ENCODE measurements at regions not wholly inside any gene's neighbourhood (a gene's known extent, or its start where the extent isn't known, plus 50 kb on each side); places are given as distances from the start of the nearest gene placed in this dataset.

DNA sequence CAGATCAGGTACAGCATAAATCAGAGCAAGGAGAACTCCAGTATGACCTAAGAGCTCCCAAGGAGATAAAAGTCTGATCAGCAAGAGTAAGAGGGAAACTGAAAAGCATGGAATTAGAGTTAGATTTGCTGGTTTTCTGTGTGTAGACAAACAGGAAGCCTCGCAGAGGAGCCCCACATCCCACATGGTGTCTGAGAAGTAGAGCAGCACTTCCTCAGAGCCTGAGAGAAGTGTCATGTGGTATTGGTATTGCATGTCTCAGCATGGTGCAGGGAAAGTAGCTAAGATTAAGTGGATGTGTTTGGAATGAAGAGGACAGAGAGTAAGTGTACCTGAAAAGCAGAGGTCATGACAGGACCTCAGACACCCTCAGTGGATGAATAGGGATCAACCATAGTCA, 175.4 kb upstream of the GBE1 start:
- DNase-seq, result no peak

DNA sequence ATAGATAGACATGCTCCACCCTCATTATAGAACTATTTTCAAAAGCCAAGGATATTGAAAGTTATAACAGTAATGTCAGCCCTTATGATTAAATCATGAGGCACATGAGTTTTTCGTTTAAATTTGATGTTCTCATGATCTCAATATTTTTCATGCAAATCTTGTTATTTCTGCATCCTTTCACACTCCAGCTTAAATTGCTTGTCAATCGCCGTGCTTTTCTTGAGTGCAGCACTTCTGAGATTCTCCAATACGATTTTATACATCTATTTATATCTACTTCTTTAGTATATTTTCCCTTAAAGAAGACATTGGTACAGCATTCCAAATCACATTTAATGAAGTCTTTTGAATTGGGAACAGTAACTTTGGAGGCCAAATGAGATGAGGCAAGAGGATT, 171.2 kb upstream of the GBE1 start:
- no peak for DNase-seq

DNA sequence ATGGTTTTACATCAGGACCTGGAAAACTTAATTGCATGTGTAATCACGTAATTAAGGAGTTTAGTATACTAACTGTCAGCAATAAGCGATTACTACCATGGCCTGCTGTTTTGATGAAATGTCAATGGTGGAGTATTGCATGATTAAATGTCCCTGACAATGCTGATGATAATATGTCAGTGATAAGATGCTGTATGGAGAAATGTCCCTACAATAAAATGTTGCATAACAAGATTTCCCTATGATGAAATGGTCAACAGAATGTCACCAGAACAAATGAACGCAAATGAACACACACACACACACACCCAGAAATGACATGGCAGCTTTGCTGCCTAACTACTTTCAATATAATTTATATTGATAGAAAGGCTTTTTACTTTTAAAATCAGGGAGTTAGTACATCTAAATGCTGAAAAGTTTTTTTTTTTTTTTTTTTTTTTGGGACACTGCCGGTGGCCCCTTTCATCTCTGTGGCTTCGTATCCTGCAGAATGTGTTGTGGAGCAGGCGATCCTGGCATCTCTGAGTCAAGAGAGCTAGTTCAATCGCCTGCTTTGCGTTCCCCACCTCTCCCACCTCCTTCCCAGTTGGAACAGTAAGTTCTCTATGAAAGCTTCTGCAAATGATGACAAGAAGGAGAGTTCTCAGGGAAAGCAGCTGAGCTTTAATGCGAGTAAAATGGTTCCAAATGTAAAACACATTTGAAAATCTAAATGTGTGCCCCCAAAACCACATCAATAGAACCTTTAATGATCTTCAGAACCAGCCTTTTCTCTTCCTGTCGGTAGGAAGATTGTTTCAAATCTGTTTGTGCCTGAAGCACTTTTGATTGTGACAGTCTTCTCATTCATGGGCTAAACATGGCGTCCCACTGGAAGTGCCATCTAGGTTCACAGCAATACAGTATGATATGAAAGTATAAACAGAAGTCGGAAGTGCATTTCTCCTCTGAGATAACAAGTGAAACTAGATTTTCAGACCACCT, 170.1 kb upstream of the GBE1 start:
- no peak for DNase-seq

DNA sequence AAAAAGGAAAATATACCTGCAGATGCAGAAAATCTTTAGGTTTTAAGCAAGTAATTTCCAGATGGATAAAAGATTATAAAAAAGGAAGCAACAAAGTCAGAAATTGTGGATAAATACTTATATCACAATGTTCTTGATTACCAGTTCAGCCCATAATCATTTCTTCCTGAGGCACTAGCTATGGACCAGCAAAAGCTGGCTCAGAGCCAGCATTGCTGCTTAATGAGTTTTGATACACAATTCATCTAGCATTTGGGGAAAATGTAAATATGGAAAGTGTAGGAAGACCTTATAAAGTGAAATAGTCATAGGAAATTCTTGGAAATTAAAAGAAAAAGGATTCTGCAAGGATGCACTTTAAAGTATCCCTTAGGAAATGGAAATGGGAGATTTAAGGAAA, 168.3 kb upstream of the GBE1 start:
- no peak for DNase-seq

DNA sequence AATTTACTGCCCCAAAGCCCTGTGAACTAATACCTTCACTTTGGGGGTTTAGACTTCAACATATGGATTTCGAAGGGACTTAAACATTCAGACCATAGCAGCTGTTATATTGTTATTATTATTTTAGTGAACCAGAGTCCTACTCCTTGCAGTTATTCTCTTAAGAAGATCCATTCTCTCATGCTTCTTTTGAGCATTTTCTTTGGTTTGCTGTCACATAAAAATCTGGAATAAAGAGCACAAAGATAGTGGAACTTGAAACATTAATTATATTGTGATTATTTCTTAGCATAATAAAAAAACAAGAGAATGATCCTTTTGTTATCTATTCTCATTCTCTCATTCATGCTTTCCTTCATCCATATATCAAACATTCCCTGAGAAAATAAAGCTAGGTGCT, 166.4 kb upstream of the GBE1 start:
- no peak for DNase-seq

DNA sequence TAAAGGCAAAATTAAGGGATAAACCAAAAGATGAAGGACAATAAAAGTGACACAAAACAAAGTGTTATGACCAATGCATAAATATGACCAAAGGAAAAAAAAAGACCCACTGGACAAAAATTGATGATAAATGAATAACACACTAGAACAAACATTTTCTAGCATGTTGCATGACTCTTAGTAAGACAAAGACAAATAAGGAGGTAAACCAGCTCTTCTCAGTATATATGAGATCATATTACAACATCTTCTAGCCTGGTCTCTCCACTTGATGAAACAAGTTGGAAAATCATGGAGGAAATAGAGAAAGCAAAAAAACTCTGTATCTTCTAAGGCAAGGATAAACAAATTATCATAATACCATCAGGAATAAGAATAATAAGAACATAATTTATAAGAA, 163.9 kb upstream of the GBE1 start:
- no peak for DNase-seq

DNA sequence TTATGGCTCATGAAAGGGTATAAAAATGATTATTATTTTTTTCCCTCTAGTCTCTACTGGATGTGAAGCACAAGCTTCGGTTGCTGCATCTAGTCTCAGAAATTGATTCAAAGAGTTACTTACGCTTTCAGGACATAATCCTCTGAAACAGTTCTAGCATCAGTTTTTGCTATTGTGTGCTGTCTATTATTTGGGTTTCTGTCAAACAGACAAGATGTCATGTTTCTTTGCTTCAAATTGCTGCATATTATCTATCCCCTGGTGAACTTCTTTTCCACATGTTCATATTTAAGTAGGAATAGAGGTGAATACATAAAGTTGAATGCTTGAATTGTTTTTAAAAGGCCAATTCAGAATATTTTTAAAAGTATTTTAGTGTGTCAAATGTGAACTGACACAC, 161.6 kb upstream of the GBE1 start:
- no peak for DNase-seq

DNA sequence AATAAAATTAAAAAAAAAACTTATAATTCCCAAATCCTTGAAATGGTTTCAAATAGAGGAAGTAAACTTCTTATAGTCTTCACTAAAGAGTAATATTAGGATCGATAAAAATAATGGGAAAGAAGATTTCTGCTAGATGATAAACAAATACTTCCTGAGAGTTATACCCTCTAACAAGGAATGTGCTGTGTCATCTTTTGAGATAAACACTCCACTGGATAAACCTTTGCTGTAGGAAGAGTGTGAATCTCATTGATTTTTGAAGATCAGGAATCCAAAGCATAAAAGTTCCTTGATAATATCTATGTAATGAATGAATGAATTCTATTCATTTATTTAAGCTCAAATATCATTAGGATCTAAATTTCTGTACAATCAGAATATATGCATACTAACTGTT, 161.0 kb upstream of the GBE1 start:
- DNase-seq, result no peak

DNA sequence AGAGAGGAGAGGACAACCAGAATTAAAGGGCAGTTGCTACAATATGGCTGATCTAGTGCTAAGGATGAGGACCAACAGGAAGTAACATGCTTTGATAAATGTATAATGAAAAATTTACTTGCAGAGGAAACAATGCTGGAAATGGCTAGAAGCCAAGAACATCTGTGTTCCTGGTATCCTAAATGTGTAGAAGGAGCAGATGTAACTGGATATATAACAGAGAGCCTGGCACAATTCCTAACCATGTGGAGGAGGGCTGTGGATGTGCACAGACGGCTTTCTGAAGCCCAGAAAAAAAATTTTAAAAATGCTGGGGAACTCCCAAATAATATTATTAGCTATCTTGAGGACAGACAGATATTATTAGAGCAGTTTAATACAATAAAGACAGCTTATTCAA, 159.4 kb upstream of the GBE1 start:
- no peak for DNase-seq

DNA sequence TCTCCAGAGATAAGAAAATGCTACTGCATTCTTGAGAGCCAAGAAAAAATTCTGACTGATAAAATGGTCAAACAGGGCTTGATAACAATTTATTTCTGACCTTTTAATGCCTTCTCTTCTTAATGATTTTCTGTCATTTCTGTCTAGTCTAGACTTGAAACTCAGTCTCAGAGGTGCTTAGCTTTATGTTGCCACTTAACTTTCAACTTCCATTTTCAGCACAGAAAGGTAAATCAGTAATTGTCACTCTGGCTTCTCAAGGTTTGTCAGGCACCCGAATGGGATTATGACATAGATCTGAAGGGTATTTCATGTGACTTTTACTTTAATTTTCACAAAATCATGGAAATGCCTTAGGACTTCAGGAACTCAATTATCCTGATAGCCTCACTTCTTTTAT, 155.4 kb upstream of the GBE1 start:
- DNase-seq, result no peak

DNA sequence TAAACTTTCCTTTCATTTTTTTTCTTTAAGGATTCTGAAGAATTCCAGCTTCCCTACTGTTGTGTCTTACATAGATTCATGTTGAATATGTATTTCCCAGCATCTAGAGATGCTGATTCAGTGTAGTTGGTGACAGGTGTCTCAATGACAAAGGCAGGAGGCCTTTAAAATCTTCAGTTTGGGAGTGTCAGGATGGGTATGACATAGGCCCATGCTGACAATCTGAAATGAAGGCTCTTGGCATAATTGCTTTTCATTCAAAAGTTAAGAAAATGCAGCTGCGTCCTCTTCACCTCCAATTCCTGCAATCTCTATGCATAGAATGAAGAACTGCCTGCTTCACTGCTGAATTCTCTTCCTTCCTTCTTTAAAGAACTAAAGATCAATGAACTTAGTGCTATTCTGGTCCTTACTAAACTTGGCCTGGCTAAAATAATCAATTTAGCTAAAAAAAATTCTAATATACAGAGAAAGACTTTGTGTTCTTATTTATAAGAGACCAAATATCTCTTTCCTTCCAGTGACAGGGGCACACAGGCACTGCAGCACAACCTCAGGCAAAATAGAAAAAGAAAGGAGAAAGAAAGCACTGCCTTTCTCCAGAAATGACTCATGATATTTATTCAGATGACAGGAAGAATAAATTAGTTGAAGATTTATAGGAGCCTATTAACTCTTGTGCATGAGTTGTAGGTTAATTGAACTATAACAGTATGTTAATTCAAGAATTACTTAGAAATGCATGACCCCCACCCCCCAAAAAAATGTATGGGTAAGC, 152.6 kb upstream of the GBE1 start:
- no peak for DNase-seq

DNA sequence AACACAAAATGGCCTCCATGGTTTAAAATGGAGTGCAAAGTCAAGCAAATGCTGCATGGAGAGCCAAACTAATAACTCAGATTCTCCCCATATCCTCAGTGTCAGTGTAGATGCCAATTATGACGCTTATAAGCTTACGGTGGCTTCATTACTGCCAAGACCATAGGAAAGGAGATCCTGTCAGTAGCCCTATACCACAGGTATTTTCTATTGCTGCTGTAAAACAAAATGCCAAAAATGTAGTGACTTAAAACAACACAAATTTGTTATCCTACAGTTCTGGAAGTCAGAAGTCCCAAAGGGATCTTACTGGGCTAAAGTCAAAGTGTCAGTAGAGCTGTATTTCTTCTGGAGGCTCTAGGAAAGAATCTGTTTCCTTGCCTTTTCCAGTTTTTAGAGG, 149.8 kb upstream of the GBE1 start:
- DNase-seq, result no peak

DNA sequence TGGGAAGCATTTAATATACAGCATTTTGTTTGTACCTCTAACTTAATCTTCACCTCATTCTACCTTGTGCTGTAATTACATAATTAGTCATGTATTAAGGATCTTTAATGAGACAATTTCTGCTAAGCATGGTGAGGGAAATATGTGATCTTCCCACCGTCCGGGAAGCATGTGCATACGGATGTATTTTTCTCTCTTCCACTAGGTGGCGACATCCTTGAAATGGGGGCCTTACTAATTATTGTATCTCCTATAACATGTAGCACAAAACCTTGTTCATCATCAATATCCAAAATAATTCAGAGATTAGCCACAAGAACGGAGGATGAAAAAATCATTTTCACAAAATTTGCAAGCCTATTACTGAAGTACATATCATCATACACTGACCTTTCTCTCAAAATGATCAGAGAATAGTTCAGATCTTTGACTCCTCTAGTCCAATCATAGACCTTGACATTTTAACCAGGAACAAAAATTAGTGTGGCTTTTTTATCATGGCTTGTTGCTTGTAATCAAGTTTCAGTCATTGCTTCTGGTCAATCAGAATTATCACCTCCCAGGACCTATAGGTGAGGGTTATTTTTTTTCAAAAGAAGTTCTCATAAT, 148.9 kb upstream of the GBE1 start:
- no peak for DNase-seq

DNA sequence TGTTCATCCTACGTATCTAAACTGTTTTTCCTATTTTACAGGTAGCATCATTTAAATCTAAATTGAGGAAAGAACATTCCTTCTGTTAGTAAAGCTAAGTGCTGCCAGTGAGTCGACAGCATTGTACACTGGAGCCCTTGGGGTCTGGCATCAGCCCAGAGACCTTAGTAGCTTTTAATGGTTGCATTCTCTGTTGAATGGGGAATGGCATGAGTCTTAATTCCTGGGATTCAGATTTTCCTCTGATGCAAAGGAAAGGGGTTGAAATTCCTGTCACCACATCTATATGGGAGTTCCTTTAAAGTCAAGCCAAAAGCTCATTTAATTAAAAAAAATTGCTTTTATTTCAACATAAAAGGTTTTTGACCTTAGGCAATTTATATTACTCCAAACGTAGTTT, 148.4 kb upstream of the GBE1 start:
- no peak for DNase-seq

DNA sequence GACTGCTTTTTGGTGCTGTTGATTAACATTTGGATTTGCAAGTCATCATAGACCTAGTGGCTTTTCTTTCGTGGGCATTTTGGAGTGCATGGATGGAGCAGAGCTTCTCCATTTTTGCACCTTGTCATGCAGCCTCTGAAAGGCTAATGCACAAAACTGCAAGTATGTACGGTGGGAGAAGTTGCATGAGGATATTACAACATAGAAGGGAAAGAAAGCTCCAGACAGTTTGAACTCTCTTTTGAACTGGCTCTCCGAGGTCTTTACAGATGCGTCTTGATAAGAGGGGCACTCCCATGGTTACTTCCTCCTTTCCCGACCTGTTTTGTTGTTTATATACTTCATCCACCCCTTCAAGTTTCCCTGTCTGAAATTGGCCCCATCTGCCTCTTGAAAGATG, 147.1 kb upstream of the GBE1 start:
- DNase-seq, result no peak

DNA sequence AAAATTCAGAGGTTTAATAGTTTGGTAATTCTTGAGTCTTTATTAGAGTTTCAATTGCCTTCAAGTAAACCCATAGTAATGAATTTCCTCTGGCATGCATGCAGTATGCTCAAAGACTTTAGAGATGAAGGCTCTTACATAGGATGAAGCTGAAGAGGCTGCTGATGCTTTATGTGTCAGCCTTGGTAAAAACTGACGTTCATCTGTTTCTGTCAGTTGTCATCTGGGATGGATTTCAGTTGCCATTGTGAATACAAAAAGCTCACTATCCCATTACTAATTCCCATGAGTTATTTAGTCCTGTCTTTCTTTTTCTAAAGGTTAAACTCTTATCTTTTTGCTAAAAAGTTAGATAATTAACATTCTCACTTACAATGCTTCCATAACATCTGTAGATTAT, 136.9 kb upstream of the GBE1 start:
- DNase-seq, result no peak

DNA sequence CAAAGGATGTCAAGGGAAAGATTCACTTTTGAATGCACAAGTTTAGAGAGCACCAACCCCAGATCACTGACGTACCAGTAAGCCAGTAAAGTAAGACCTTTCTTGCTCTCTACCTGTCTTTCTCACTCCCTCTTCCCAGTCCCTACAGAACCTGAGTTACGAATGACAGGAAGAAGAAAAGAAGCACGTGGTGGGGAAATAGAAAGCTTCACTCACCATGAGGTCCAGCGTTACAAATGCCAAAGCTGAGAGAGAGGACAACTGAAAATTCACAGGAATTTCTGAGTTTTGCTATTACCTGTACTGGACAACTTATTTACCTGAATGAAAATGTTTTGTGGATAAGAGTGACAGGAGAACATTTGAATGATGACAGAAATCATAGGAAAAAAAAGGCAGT, 133.2 kb upstream of the GBE1 start:
- DNase-seq, result no peak

DNA sequence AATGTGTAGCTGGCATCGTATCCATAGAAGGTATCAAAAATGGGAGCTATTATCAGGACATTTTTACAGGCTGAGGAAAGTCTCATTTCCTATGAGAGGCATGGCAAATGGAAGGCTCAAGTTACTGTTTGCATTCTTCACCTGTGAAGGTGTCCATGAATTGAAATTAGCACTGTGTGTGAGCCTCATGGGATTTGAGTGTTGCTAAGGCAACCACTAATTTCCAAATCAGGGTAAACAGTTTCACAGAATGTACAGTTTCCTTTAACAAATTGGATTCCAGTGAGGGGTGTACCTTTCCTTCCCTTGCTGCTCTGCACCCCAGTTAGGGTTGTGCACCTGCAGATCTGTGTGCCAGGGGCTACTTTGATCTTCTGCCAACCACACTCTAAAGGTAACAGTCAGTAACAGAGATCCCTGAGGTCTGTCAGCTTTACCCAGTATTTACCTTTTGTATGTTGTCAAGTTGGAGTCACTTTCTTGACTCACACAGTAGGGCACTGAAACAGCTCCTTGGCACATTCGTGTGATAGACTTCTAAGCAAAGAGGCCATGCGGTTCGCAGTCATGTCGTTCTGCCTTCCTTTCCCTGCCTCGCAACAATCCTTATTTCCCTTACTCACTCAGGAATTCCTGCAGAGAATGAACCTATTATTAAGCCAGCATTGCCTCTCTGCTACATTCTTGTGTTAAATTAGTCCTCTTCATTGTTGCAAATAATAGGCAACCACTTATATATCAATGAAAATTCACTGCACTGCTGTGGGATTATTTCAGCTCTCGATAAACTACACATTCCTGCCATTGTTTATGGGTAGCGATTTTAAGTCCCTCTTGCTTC, 129.8 kb upstream of the GBE1 start:
- DNase-seq, result no peak

DNA sequence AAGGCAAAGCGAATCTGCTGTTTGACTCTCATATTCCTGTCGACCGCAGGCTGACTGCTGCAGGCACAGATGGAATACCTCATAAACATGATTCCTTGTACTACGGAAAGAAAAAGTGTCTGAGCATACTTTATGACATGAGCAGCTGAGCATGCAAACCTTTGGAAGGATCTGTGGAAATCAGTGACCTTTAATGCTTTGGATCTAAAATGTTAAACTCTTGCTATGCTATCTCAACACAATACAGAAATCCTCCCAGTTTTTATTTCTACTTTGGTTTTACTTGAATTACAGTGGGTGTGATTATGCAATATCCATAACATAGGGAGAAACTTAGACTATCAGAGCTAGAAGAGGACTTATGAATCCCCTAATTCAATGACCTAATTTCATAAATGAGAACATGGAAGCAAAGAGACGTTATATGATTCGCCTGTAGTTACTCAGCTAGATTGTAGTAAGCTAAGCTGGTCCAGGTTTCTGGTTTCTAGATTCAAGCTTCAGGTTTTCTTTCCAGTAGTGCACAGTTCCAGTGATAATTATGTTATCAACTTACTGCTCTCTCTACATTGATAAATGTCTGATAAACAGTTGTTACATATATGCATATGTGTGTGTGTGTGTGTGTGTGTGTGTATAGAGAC, 127.6 kb upstream of the GBE1 start:
- DNase-seq, result no peak

DNA sequence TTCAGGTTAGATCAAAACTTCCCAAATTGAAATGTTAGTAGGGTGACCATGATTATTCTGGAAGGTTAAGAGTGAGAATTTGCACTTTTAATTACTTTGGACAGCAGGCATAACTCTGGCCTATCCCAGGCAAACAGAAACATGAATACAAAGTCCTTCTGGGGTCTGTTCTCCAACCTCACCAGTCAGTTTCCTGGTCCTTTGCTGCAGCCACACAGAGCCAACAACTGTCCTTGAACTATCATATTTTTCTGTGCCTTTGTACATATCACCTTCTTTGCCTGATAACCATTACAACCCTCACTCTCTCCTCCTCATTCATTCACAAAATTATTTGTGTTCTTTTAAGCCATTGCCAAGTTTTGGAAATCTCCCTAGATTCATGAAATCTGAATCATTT, 126.0 kb upstream of the GBE1 start:
- DNase-seq, result no peak

DNA sequence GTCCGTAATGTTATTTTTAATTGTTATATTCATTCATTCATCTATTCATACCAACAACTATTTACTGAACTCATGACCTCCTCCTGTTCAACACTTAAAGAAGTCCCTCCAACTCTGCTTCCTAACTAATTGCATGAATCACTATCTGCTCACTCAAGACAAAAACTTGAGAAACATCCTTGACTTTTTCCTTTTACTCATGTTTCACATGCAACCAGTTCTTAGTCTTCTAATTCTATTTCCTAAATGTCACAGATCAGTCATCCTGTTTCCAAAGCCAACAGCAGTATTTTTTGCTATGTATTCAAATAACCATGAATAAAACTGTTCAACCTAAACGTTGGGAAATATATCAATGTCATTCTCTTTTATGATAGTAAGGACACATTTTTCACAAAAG, 124.6 kb upstream of the GBE1 start:
- no peak for DNase-seq

DNA sequence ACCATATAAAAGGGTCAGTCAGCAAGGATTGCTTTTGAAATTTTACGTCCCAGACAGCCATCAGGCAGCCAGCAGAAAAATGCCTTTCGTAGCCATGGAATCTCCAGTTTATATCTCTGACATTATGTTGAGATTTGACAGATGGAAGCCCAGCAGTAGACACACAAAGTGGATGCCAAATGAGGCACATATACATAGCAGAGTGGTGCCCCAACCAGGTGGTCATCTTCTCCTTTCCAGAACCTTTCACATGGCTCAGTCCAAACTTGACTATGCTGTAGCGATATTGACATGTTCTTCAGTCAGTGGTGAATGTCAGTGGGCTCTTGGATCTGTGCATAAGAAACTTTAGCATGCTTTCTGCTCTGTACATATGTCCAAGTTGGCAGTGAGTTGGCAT, 123.3 kb upstream of the GBE1 start:
- DNase-seq, result no peak

Data from stimulated activated CD4-positive, alpha-beta T cell treated with anti-CD3 and anti-CD28 coated beads, Interleukin-4, amount 100 ng/mL, for 1 hour (primary cell).